Peyer's patch (tissue), 4 donors: ENCODE measurements at regions not wholly inside any gene's neighbourhood (a gene's known extent, or its start where the extent isn't known, plus 50 kb on each side); places are given as distances from the start of the nearest gene placed in this dataset.

ENCODE experiments used
- CTCF ChIP-seq, 6 experiments: fragments of 450-650 bp in 4 of 6; fragments of 200-600 bp in 2 of 6; sonication (generic) in 1 of 6; IDR thresholded peaks; one replicate each; pipeline ENCODE4 v1.5.1; 2017 to 2019; ENCODE audit warnings: antibody characterized with exemption in 6 of 6, mild to moderate bottlenecking in 3 of 6, moderate library complexity in 1 of 6
- POLR2A ChIP-seq, 2 donors: fragments of 450-650 bp; IDR thresholded peaks; one replicate each; pipeline ENCODE4 v1.5.1; 2017; ENCODE audit warnings: antibody characterized with exemption in 2 of 2, mild to moderate bottlenecking in 2 of 2, moderate library complexity in 2 of 2

GRCh38 chr18:24991141-24992060 lies 360.6 kb downstream of the ZNF521 start:
- no peak for TF ChIP-seq CTCF (IDR thresholded peaks at IDR 0.05)
- no peak for TF ChIP-seq POLR2A (IDR thresholded peaks at IDR 0.05)
